Duodenal mucosa (tissue), 2 donors: ENCODE measurements at regions not wholly inside any gene's neighbourhood (a gene's known extent, or its start where the extent isn't known, plus 50 kb on each side); places are given as distances from the start of the nearest gene placed in this dataset.

Experiments
- H3K27ac ChIP-seq: one replicate; pipeline ENCODE4 v1.7.0; 2013; ENCODE audit warnings: low read depth, low read length
- H3K27me3 ChIP-seq, 2 donors: one replicate each; pipeline ENCODE4 v1.7.0; 2013; ENCODE audit warnings: low read length in 2 of 2, control low read depth in 1 of 2; ENCODE audit not compliant: insufficient read depth in 2 of 2, control insufficient read depth in 1 of 2
- H3K36me3 ChIP-seq, 2 donors: one replicate each; pipeline ENCODE4 v1.7.0; 2013; ENCODE audit warnings: low read length in 2 of 2, control low read depth in 1 of 2; ENCODE audit not compliant: insufficient read depth in 2 of 2, control insufficient read depth in 1 of 2
- H3K4me1 ChIP-seq, 2 donors: one replicate each; pipeline ENCODE4 v1.7.0; 2013; ENCODE audit warnings: low read length in 2 of 2, control low read depth in 1 of 2; ENCODE audit not compliant: insufficient read depth in 2 of 2, control insufficient read depth in 1 of 2
- H3K4me3 ChIP-seq, 2 donors: one replicate each; pipeline ENCODE4 v1.7.0; 2013; ENCODE audit warnings: low read length in 2 of 2, low read depth in 1 of 2
- H3K9ac ChIP-seq, 2 donors: one replicate each; pipeline ENCODE4 v1.7.0; 2013; ENCODE audit warnings: low read length in 2 of 2, low read depth in 1 of 2
- H3K9me3 ChIP-seq, 2 donors: one replicate each; pipeline ENCODE4 v1.7.0; 2013; ENCODE audit warnings: low read length in 2 of 2, control low read depth in 1 of 2; ENCODE audit not compliant: control insufficient read depth in 1 of 2

DNA sequence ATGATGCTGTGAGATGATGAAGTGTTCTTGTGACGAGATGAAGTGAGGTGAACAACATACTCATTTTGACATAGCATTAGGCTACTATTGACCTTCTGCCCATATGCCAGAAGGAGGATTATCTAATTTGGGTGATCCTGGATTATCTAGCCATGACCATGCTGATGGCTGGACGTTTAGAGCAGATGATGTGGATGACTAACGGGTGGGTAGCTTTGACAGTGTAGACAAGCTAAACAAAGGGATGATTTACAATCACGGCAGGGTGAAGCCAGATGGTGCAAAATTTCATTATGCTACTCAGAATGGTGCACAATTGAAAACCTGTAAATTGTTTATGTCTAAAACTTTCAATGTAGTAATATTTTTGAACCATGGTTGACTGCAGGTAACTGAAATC lies 2403.4 kb upstream of the ACO1 start:
- Histone ChIP-seq H3K36me3 (no peaks in the 10 kb centered on the region), H3K9me3 (no peaks in the 10 kb centered on the region), H3K27me3 (no peaks in the 10 kb centered on the region), H3K9ac (no peak overlapping the region), H3K4me3 (no peak overlapping the region), H3K4me1 (no peaks in the 10 kb centered on the region), H3K27ac (no peak overlapping the region)

- no peaks in the 10 kb centered on the region for H3K9me3 ChIP-seq
Measured at GRCh38 chr9:29999645-30000044, 2384.8 kb upstream of the ACO1 start.

GRCh38 chr9:30010691-30011090 lies 2373.8 kb upstream of the ACO1 start:
- H3K4me3 ChIP-seq = no peak overlapping the region
- no peaks in the 10 kb centered on the region for H3K27me3 ChIP-seq
- no peaks in the 10 kb centered on the region for H3K4me1 ChIP-seq
- H3K9ac ChIP-seq = no peak overlapping the region
- no peaks in the 10 kb centered on the region for H3K36me3 ChIP-seq
- no peaks in the 10 kb centered on the region for H3K9me3 ChIP-seq
- no peak overlapping the region for H3K27ac ChIP-seq

More at GRCh38 chr9:29999645-30000044, 2384.8 kb upstream of the ACO1 start:
- Histone ChIP-seq H3K9ac (no peak overlapping the region), H3K4me1 (no peaks in the 10 kb centered on the region), H3K4me3 (no peak overlapping the region), H3K36me3 (no peaks in the 10 kb centered on the region), H3K27me3 (no peaks in the 10 kb centered on the region), H3K27ac (no peak overlapping the region)

DNA sequence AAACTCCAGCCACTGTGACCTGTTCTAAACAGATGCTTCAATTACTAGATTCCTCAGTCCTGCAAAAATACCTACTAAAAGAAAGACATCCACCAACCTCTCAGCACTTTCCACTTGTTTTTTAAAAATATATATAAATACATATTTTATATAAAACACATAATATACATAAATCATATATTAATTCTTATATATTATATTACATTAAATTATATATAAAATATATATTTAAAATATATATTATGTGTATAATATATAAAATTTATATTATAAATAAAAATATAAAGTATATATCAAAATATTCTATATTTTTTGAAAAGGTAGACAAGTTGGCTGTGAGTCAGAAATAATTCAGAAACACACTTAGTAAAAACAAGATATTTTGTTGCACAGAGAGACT lies 2371.8 kb upstream of the ACO1 start:
- Histone ChIP-seq H3K36me3 (no peaks in the 10 kb centered on the region), H3K27ac (no peak overlapping the region), H3K4me1 (no peaks in the 10 kb centered on the region), H3K9me3 (no peaks in the 10 kb centered on the region), H3K27me3 (no peaks in the 10 kb centered on the region), H3K9ac (no peak overlapping the region), H3K4me3 (no peak overlapping the region)

GRCh38 chr9:30015073-30015472 lies 2369.4 kb upstream of the ACO1 start:
- Histone ChIP-seq H3K9me3 (no peaks in the 10 kb centered on the region), H3K27ac (no peak overlapping the region), H3K36me3 (no peaks in the 10 kb centered on the region), H3K4me1 (no peaks in the 10 kb centered on the region), H3K4me3 (no peak overlapping the region), H3K9ac (no peak overlapping the region), H3K27me3 (no peaks in the 10 kb centered on the region)

- H3K27me3 ChIP-seq = no peaks in the 10 kb centered on the region
- H3K9ac ChIP-seq = no peak overlapping the region
- H3K4me1 ChIP-seq = no peaks in the 10 kb centered on the region
- H3K27ac ChIP-seq = no peak overlapping the region
- H3K4me3 ChIP-seq = no peak overlapping the region
- H3K9me3 ChIP-seq = no peaks in the 10 kb centered on the region
- H3K36me3 ChIP-seq = no peaks in the 10 kb centered on the region
Measured at GRCh38 chr9:30020161-30020560, 2364.3 kb upstream of the ACO1 start.

DNA sequence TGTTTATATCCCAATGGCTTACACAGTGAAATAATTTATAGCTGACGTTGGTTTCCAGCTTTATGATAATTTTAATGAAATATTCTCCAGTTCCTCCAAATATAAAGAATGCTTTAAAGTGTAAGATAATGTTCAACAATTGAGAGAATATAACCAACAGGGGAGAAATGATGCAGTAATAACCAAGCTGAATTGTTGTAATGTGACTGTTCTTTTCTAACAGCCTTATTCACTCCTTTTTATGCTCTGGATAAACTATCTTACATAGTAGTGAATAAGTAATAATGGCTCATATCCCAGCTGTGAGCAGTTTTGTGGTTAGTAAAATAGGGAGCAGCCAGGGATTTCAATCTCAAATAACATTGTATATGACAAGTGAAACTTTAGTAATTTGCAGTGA lies 2348.7 kb upstream of the ACO1 start:
- Histone ChIP-seq H3K9me3 (no peaks in the 10 kb centered on the region), H3K4me1 (no peaks in the 10 kb centered on the region), H3K9ac (no peak overlapping the region), H3K4me3 (no peak overlapping the region), H3K27ac (no peak overlapping the region), H3K27me3 (no peaks in the 10 kb centered on the region), H3K36me3 (no peaks in the 10 kb centered on the region)

DNA sequence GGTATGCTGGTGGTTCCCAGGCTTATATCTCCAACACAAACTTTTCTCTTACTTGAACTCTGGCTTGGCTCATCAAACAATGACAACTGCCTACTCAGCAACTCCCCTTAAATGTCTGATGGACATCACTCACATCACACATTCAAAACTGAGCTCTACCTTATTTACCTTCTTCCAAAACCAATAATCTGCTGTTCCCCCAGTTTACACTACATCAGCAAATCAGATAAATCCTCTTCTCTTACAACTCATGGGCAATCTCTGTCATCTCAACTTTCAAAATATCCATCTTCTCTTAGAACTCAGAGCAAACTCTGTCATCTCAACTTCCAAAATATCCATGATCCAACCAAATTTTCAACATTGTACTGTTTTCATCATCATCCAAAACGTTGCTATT lies 2347.9 kb upstream of the ACO1 start:
- H3K27ac ChIP-seq = no peak overlapping the region
- H3K9ac ChIP-seq = no peak overlapping the region
- H3K4me3 ChIP-seq = no peak overlapping the region
- H3K4me1 ChIP-seq = no peaks in the 10 kb centered on the region
- no peaks in the 10 kb centered on the region for H3K9me3 ChIP-seq
- H3K27me3 ChIP-seq = no peaks in the 10 kb centered on the region
- H3K36me3 ChIP-seq = no peaks in the 10 kb centered on the region

GRCh38 chr9:30039712-30040111 lies 2344.7 kb upstream of the ACO1 start:
- Histone ChIP-seq H3K4me3 (no peak overlapping the region), H3K4me1 (no peaks in the 10 kb centered on the region), H3K36me3 (no peaks in the 10 kb centered on the region), H3K27ac (no peak overlapping the region), H3K9me3 (no peaks in the 10 kb centered on the region), H3K27me3 (no peaks in the 10 kb centered on the region), H3K9ac (no peak overlapping the region)

DNA sequence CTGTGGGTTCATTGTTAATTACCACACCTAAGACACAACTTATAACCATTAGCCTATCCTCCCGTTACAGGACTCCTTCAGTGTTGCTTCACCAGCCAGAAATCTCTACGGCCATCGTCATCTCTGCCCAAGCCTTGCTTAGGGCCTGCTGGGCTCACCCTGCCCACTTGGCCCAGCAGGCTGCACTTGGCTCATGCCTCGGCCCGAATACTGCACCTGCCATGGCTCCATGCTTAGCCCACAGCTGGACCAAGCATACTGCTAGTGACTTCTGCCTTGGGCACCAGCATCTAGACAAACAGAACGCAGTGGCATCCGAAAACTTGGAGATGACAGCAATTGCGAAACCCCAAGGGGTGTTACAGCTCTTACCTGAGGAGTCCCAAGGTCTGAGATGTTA lies 2336.0 kb upstream of the ACO1 start:
- H3K27ac ChIP-seq = no peak overlapping the region
- no peak overlapping the region for H3K9ac ChIP-seq
- no peaks in the 10 kb centered on the region for H3K27me3 ChIP-seq
- H3K4me1 ChIP-seq = no peaks in the 10 kb centered on the region
- H3K36me3 ChIP-seq = no peaks in the 10 kb centered on the region
- H3K9me3 ChIP-seq = no peaks in the 10 kb centered on the region
- H3K4me3 ChIP-seq = no peak overlapping the region

- Histone ChIP-seq H3K36me3 (no peaks in the 10 kb centered on the region), H3K4me1 (no peaks in the 10 kb centered on the region), H3K4me3 (no peak overlapping the region), H3K27ac (no peak overlapping the region), H3K9me3 (no peaks in the 10 kb centered on the region), H3K9ac (no peak overlapping the region), H3K27me3 (no peaks in the 10 kb centered on the region)
Measured at GRCh38 chr9:30058463-30058862, 2326.0 kb upstream of the ACO1 start.
